Smooth muscle cell (in vitro differentiated cells): ENCODE measurements at regions not wholly inside any gene's neighbourhood (a gene's known extent, or its start where the extent isn't known, plus 50 kb on each side); places are given as distances from the start of the nearest gene placed in this dataset.

ENCODE experiments used
- DNase-seq: peaks from one replicate; lab custom pipeline; 2025; ENCODE audit not compliant: unreplicated experiment; lab: John Stamatoyannopoulos, UW
- H2AFZ ChIP-seq: fragments of 200-600 bp; sonication (generic); 2 replicates; pipeline ENCODE4 v1.6.0; 2016; ENCODE audit warnings: antibody characterized with exemption, low read depth, mild to moderate bottlenecking
- H3F3A ChIP-seq: fragments of 200-600 bp; sonication (generic); 2 replicates; pipeline ENCODE4 v1.6.0; 2017; ENCODE audit warnings: antibody characterized with exemption, low read depth
- H3K27ac ChIP-seq: fragments of 200-600 bp; sonication (generic); 2 replicates; pipeline ENCODE4 v1.5.1; 2016; ENCODE audit warnings: low read depth, mild to moderate bottlenecking
- H3K27me3 ChIP-seq: fragments of 200-600 bp; sonication (generic); 2 replicates; pipeline ENCODE4 v1.6.1; 2016; ENCODE audit warnings: low read depth, mild to moderate bottlenecking
- H3K36me3 ChIP-seq: fragments of 200-600 bp; sonication (generic); 2 replicates; pipeline ENCODE4 v1.5.1; 2016; ENCODE audit warnings: low read depth
- H3K4me1 ChIP-seq: fragments of 200-600 bp; sonication (generic); 2 replicates; pipeline ENCODE4 v1.5.1; 2016; ENCODE audit warnings: low read depth
- H3K4me2 ChIP-seq: fragments of 200-600 bp; sonication (generic); 2 replicates; pipeline ENCODE4 v1.6.0; 2016; ENCODE audit warnings: mild to moderate bottlenecking
- H3K4me3 ChIP-seq: fragments of 200-600 bp; sonication (generic); 2 replicates; pipeline ENCODE4 v1.5.1; 2016; ENCODE audit warnings: mild to moderate bottlenecking
- H3K79me2 ChIP-seq: fragments of 200-600 bp; sonication (generic); 2 replicates; pipeline ENCODE4 v1.6.0; 2016; ENCODE audit warnings: low read depth, mild to moderate bottlenecking
- H3K9ac ChIP-seq: fragments of 200-600 bp; sonication (generic); 2 replicates; pipeline ENCODE4 v1.6.0; 2016; ENCODE audit warnings: low read depth
- H3K9me3 ChIP-seq: fragments of 200-600 bp; sonication (generic); replicated peaks from 2 replicates; pipeline ENCODE4 v1.5.1; 2016; ENCODE audit warnings: low read depth
- H4K20me1 ChIP-seq: fragments of 200-600 bp; sonication (generic); 2 replicates; pipeline ENCODE4 v1.6.0; 2016; ENCODE audit warnings: low read depth
- WGBS: methylation state at CpG from one replicate; pipeline ENCODE4 v1.1.7; 2016; ENCODE audit warnings: low lambda C conversion rate; 5-methylcytosine and 5-hydroxymethylcytosine counted together
- TF ChIP-seq, protein P1 (sequence below): fragments of 200-600 bp; sonication (generic); IDR thresholded peaks from 2 replicates; pipeline ENCODE4 v1.5.1; 2017; ENCODE audit warnings: borderline replicate concordance, mild to moderate bottlenecking, antibody characterized with exemption; ENCODE audit not compliant: insufficient read depth, poor library complexity, severe bottlenecking

DNA sequence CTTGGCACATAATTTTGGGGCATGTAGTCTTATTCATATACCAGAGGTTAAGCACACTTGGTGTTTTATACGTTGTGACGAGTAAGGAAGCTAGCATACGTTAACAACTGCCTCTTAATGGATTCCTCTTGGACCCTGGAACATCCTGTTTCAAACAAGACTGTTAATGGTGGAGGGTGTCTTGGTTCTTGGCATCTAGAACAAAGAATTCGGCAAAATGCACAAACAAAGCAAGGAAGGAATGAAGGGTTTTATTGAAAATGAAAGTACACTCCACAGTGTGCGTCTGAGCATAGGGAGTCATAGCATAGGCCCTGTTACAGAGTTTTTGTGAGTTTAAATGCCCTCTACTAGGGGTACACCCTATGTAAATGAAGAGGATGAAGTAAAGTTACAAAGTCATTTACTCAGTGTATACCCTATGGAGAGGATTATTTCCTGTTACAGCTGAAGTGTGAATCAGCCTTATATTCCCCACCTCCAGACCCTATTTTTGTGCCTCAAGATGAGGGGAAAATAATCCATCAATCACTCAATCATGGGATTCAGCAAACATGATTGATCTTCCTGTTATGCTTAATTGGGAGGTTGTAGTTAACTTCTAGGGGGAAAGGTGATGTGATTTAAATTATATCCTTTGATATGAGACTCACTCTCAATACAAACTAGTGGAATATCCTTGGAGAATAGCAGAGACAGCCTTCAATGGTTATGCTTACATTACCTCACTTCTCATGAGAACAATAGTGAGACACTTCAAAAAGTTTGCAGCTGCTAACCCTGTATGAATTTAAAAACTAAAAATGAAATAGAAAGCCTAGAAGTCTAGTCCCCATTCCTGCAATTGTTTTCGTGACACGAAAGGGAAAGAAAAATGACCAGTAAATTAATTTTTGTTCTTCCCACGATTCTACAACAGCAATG, 84.9 kb upstream of the MYO10 start:
- peak overlapping the region; percentile 55 for H2AFZ ChIP-seq
- H3K4me2 ChIP-seq, result peak overlapping the region; percentile 28
- DNase-seq, result no peak
- H3K27me3 ChIP-seq, result no peaks in the 10 kb centered on the region
- no peak overlapping the region for H3K4me3 ChIP-seq
- TF ChIP-seq, protein P1, sequence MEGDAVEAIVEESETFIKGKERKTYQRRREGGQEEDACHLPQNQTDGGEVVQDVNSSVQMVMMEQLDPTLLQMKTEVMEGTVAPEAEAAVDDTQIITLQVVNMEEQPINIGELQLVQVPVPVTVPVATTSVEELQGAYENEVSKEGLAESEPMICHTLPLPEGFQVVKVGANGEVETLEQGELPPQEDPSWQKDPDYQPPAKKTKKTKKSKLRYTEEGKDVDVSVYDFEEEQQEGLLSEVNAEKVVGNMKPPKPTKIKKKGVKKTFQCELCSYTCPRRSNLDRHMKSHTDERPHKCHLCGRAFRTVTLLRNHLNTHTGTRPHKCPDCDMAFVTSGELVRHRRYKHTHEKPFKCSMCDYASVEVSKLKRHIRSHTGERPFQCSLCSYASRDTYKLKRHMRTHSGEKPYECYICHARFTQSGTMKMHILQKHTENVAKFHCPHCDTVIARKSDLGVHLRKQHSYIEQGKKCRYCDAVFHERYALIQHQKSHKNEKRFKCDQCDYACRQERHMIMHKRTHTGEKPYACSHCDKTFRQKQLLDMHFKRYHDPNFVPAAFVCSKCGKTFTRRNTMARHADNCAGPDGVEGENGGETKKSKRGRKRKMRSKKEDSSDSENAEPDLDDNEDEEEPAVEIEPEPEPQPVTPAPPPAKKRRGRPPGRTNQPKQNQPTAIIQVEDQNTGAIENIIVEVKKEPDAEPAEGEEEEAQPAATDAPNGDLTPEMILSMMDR, result no peak
- peaks cover 10% of the 10 kb centered on the region for H3K4me1 ChIP-seq
- 81% methylated on average over 8 of the region's 8 CpGs for WGBS
- H3K79me2 ChIP-seq, result no peaks in the 10 kb centered on the region
- no peaks in the 10 kb centered on the region for H4K20me1 ChIP-seq
- H3K36me3 ChIP-seq, result no peaks in the 10 kb centered on the region
- H3K27ac ChIP-seq, result peak overlapping the region; percentile 65
- H3K9ac ChIP-seq, result no peak overlapping the region
- no peaks in the 10 kb centered on the region for H3K9me3 ChIP-seq
- peaks cover 12% of the 10 kb centered on the region for H3F3A ChIP-seq

DNA sequence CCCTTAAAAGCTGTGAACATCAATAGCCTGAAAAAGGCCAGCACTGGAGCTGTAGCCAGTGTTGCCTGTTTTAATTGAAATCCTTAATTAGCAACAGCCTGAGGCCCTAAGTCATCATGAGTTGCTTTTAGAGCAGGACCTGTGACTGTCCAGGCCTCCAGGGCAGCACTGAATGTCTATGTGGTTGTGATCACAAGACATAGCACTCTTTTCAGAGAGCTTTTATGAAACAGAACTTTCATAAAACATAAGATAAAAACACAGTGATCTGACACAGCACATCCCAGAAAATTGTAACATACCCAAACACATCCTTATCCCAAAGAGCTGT, 85.5 kb upstream of the MYO10 start:
- Histone ChIP-seq H3K27ac (peak overlapping the region; percentile 65), H3K79me2 (no peaks in the 10 kb centered on the region), H2AFZ (peak overlapping the region; percentile 55), H4K20me1 (no peaks in the 10 kb centered on the region), H3K36me3 (no peaks in the 10 kb centered on the region), H3K4me2 (peak overlapping the region; percentile 28), H3K9ac (no peak overlapping the region), H3K27me3 (no peaks in the 10 kb centered on the region), H3K4me3 (no peak overlapping the region), H3K9me3 (no peaks in the 10 kb centered on the region), H3K4me1 (peaks cover 10% of the 10 kb centered on the region), H3F3A (peaks cover 12% of the 10 kb centered on the region)
- no peak for DNase-seq
- TF ChIP-seq, protein P1, result no peak

DNA sequence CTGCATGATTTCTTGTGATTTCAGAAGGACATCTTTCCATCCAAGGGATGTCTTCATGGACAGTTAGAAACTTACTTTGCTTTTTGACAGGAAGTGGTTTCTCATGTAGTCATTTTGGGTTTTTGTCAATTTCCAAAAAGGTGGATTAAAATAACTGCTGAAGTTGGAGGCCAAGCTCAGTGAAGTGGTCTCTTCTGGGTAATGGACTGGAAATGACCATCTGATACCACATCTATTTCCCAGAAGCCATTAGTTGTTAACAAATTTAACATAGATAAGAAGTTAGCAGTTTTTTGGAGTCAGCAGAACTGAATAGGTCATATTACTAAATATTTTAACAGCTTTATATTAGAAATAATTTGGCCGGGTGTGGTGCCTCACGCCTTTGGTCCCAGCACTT, 86.2 kb upstream of the MYO10 start:
- no peak for DNase-seq
- Histone ChIP-seq H3K27me3 (no peaks in the 10 kb centered on the region), H3K4me2 (peak overlapping the region; percentile 28), H3K9ac (no peak overlapping the region), H3K36me3 (no peaks in the 10 kb centered on the region), H3K79me2 (no peaks in the 10 kb centered on the region), H3F3A (peaks cover 12% of the 10 kb centered on the region), H3K4me1 (peaks cover 10% of the 10 kb centered on the region), H4K20me1 (no peaks in the 10 kb centered on the region), H3K9me3 (no peaks in the 10 kb centered on the region), H3K4me3 (no peak overlapping the region), H2AFZ (peak overlapping the region; percentile 55), H3K27ac (peak overlapping the region; percentile 65)
- 95% methylated on average over 2 of the region's 2 CpGs for WGBS
- TF ChIP-seq, protein P1, result no peak
